WTC11 (cell line): ENCODE measurements at regions not wholly inside any gene's neighbourhood (a gene's known extent, or its start where the extent isn't known, plus 50 kb on each side); places are given as distances from the start of the nearest gene placed in this dataset.

ENCODE experiments used
- CTCF ChIP-seq: fragments of 200-600 bp; IDR thresholded peaks from 2 replicates; pipeline ENCODE4 v1.8.0; 2022; ENCODE audit warnings: antibody characterized with exemption
- JUN ChIP-seq: sonication (generic); formaldehyde crosslinking; IDR thresholded peaks from 2 replicates; pipeline ENCODE4 v1.8.0; 2023; ENCODE audit warnings: mild to moderate bottlenecking, missing genetic modification reagents
- MAX ChIP-seq: sonication (generic); formaldehyde crosslinking; IDR thresholded peaks from 2 replicates; pipeline ENCODE4 v1.8.0; 2022; ENCODE audit warnings: mild to moderate bottlenecking, missing genetic modification reagents
- TF ChIP-seq, protein P1 (sequence below): sonication (generic); formaldehyde crosslinking; IDR thresholded peaks from 2 replicates; pipeline ENCODE4 v1.8.1; 2023; ENCODE audit warnings: mild to moderate bottlenecking, missing genetic modification reagents, moderate library complexity

- TF ChIP-seq, protein P1, sequence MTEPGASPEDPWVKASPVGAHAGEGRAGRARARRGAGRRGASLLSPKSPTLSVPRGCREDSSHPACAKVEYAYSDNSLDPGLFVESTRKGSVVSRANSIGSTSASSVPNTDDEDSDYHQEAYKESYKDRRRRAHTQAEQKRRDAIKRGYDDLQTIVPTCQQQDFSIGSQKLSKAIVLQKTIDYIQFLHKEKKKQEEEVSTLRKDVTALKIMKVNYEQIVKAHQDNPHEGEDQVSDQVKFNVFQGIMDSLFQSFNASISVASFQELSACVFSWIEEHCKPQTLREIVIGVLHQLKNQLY (CRISPR knock-in tag), result no peak
- TF ChIP-seq CTCF, result no peak
- no peak for TF ChIP-seq JUN
- TF ChIP-seq MAX, result no peak
Measured at GRCh38 chr3:124629497-124629896, 100.8 kb upstream of the UMPS start.
